Stimulated activated CD8-positive, alpha-beta memory T cell treated with anti-CD3 and anti-CD28 coated beads, Interleukin-2, amount 100 ng/mL, for 1 hour (primary cell): ENCODE measurements at regions not wholly inside any gene's neighbourhood (a gene's known extent, or its start where the extent isn't known, plus 50 kb on each side); places are given as distances from the start of the nearest gene placed in this dataset.
"Not testable (repeated sequence)": the region's sequence is repeated elsewhere in the genome, so short reads cannot be mapped to it uniquely, and the experiment has no call there.

ENCODE experiments used
- DNase-seq, 2 donors: peaks; one replicate each; pipeline ENCODE4 v3.0.0-alpha.2; 2020; ENCODE audit warnings: low read depth in 2 of 2

DNA sequence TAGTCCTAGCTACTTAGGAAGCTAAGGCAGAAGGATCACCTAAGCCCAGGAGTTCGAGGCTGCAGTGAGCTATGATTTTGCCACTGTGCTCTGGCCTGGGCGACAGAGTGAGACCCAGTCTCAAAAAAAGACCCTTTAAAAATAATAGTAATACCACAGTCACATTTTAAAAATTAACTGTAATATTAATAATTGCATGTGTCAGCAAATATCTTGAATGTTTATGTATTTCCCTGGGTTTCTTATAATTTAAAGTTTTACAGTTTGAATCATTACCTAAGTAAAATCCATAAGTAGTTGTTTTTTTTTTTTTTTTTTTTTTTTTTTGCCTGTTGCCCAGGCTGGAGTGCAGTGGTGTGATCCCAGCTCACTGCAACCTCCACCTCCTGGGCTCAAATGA is 69.2 kb downstream of the LYZL2 start:
- DNase-seq: no peak

DNA sequence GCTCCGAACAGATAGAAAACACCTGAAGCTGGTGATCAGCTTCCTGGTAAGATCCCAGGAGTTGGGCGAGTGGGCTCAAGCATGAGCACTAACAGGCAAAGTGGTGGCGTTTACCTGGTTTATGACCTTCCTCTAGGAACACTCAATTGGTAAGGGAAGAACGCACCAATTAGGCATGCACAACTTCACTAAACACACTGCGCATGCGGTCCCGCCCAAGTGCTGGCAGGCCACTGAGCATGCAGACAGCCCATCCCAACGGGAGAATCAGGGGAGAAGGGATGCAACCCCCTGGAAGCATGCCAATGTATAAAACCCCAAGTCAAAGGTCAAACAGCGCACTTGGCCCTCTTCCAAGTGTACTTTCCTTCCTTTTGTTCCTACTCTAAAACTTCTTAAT is 70.4 kb downstream of the LYZL2 start:
- no peak for DNase-seq

DNA sequence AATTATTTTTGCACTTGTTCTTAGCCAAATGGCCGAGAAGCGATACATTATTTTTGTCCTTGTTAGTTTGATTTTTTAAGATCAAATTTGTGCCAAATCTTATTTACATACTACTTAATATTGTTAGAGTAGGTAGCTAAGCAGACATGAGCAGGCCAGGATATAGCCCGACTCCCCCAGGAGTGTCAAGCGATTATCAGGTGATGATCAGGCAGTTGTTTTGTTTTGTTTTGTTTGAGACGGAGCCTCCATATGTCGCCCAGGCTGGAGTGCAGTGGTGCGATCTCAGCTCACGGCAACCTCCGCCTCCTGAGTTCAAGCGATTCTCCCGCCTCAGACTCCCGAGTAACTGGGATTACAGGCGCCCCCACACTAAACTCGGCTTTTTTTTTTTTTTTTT is 71.1 kb downstream of the LYZL2 start:
- no peak for DNase-seq

DNA sequence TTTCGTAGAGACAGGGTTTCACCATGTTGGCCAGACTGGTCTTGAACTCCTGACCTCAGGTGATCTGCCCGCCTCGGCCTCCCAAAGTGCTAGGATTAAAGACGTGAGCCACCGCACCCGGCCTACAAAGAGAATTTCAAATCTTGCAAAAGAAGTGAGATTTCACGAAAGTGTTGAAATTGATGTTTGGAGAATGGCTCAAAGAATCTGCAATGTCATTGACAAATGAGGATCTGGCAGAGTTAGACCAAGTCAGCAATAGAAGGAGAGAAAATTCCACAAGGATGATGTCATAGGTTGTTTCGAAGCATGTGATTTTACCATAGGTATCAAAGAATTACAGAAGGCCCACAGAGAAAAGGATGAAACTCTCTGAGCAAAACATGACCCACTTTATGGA is 71.7 kb downstream of the LYZL2 start:
- DNase-seq: no peak

DNA sequence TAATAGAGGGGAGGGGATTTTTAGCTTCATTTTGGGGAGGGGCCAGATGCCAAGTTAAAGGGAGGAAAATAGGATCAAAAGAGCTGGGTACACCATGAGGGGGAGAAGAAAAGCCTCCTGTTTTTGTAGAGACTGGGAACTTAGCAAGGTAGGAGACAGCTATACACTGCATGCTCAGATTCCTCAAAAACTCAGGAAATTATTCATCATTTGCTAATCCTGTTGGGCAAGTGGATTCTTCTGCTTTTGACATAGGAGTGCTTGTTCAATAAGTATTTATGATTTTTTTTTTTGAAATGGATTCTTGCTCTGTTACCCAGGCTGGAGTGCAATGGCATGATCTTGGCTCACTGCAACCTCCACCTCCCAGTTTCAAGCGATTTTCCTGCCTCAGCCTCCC is 73.4 kb downstream of the LYZL2 start:
- DNase-seq: no peak

DNA sequence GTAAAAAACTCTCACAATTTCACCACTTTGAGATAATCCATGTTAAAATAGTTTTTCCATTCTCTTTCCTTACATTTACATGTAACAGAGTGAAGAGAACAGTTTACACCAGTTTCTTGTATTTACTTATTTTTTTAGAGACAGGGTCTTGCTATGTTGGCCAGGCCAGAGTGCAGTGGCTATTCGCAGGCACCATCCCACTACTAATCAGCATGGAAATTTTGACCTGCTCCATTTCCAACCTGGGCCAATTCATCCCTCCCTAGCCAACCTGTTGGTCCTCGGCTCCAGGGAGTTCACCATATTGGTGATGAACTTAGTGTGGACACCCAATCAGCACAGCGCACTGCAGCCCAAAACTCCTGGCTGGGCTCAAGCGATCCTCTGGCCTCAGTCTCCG is 74.1 kb downstream of the LYZL2 start:
- DNase-seq: no peak

DNA sequence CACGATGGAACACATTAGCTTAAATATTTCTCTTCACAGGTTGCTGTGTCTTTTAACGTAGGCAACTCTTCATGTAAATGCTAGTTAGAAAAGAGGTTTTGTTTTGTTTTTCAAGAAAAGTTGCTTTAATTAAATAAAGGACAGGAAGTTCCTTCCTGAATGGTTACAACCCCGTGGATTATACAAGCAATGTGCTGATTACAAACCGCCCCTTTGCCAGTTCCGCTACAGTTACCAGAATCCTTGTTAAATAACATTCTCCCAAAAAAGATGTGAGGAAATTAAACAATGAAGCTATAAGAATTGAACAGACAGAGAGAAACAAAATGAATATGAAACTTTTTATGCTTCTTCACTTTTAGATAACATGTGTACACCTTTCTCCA is 75.1 kb downstream of the LYZL2 start:
- DNase-seq: no peak

DNA sequence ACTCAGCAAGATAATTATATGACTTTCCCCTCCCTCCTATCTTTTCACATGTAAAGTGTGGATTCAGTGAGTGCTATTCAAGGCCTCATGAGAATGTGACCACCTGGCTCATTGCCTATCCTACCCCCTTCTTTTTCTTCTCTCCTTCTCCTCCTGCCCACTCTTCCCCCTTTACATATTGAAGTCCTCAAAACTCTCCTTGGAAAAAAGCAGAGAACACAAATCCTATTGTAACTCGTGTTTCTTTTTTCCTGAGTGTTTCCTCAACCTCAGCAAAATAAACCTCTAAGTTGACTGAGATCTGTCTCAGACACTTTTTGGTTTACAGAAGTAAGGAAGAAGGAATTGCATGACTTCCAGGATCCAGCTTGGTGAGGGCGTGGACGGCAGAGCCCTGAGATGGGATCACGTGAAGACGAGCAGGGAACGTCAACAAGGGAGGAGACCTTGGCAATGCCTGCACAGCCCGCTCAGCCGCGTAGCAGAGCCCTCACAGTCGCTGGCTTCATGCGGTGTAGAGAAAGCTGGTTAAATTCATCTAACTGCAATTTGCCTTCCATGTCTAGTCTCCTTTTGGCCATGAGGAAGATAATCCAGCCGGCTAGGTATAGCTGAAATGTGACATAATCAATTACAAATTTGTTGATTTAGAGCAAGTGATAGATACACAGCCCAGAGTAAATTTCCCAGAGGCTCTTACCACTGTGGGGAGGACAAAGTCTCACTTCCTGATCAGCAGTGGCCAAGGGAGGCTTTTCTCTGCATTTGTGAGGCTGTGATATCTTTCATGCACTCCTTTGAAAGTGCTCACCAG is 75.7 kb downstream of the LYZL2 start:
- DNase-seq: no peak

DNA sequence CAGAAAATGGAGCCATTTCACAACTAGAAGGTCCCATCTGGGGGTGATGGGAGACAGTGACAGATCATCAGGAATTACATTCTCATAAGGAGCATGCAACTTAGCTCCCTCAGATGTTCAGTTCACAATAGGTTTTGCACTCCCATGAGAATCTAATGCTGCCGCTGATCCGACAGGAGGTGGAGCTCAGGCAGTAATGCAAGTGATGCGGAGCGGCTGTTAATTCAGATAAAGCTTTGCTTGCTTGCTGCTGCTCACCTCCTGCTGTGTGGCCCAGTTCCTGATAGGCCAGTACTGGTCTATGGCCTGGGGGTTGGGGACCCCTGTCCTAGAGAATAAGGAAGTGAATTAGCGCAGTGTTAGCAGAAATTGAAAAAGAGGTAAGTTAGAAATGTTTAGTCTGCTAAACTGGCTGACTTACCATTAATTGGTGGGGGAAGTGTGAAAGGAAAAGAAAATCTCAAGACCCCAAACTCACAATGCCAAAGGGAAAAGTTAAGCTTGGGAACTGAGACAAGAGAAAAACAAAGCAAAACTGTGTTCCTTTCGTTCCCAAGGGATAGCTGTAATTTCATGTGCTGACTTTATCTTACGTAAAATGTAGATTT is 76.4 kb downstream of the LYZL2 start:
- DNase-seq: no peak

DNA sequence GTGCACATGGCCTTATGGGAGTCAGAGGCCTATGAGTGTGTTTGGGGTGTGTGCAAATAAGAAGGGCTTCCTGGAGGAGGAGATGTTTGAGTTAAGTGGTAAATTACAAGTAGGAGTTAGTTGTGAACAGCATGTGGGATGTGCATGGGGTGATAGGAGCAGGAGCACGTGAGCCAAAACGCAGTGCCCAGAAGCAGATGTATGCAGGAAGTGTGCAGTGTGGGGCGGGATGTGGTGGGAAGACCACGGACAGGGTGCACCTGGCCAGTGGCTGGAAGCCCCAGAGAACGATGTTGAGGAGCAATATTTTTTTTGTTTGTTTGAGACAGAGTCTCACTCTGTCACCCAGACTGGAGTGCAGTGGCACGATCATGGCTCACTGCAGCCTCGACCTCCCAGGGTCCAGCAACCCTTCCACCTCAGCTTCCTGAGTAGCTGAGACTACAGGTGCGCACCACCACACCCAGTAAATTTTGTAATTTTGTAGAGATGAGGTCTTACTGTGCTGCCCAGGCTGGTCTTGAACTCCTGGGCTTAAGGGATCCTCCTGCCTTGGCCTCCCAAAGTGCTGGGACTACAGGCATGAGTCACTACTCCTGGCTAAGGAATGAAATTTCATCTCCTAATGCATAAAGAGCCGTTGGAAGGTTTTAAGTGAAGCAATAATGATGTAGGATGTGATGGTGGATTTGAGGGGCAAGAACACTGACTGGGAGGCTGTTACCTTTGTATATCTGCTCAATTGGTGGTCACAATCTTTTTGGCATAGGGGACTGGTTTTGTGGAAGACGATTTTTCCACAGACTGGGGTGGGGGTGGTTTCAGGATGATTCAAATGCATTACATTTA is 78.4 kb downstream of the LYZL2 start:
- no peak for DNase-seq

DNA sequence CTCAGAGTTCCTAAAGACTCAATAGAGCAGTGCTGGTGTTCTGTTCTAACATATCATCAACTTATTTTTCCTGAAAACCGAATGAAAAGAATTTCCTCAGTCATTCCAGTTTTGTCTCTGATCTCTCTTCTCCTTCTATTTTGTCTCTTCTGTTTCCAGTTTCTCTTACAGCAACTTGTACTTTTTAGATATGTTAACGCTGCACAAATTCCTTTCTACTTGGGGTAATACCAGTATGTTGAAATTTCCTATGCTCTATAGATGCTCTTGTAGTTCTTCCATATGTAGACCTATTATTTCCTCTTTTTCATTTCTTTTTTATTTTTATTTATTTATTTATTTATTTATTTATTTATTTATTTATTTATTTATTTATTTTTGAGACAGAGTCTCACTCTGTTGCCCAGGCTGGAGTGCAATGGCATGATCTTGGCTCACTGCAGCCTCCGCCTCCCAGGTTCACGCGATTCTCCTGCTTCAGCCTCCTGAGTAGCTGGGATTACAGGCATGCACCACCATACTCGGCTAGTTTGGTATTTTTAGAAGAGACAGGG is 80.3 kb downstream of the LYZL2 start:
- DNase-seq: not testable (repeated sequence)

DNA sequence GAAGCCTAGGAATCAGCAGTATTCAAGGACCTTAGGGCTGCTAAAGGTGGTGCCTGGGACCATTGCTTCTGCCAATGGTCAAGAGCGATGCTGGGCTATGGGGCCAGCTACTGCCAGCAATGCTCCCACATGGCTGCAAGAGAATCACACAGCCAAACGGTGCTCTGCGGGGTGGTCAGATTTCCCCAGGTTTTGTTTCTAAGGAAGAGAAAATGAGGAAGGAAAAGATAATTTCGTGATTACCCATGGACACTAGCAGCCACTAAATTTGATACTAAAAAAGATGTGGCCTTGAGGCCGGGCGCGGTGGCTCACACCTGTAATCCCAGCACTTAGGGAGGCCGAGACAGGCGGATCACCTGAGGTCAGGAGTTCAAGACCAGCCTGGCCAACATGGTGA is 83.0 kb downstream of the LYZL2 start:
- no peak for DNase-seq

DNA sequence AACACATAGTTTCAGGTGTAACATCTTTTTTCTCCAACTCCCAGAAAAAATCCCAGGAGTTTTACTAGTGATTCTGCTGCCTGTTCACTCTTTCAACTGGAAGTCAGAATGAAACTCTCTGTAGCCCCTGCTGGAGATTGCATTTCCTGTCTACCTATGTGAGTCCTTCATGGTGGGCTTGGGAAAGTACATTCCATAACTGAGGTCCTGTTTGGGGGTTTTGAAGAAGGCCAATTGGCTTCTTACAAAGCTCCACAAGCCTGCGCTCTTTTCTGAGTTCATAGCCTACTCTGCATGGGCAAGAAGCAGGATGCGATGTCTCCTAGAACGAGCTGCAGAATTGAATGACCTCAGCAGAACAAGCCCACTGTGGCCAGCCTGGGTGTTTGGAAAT is 86.7 kb downstream of the LYZL2 start:
- DNase-seq: no peak

DNA sequence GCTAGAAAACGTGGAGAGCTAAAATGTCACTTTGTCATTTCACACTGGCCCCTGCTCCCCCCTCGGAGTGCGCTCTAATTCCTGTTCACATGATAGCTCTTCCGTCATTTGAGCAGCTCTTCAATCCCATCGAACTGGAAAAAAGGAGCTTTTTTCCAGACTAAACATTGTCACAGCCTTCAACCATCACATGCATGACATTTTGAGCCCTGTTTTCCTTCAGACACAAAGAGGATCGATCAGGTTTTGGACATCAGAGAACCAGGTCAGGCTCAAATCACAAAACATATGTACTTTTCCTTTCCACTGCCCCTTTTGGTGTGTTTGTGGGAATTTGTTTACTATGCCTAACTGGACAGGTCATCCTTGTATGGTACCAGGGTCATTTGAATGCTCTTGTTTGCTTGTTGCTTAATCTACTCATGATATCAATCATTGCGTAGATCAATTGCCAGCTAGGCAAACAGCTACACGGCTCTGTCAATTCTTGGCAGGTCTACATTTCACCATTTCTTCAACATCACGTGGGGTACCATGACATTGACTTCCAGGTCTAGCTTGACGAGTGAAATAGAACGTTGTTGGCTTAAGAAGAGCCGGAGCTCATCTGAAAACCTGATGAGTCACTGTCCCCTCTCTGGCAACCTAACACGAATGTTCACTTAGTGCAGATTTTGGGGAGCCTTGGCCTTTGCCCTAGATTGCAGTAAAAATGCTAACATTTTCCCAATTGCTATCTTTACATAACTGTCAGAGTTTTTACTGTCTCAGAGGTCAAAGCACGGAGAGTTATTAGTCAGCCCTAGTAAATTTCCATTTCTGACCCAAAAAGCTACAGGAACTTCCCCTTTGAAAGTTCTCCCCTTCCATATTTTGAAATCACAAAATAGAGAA is 87.3 kb downstream of the LYZL2 start:
- DNase-seq: no peak

DNA sequence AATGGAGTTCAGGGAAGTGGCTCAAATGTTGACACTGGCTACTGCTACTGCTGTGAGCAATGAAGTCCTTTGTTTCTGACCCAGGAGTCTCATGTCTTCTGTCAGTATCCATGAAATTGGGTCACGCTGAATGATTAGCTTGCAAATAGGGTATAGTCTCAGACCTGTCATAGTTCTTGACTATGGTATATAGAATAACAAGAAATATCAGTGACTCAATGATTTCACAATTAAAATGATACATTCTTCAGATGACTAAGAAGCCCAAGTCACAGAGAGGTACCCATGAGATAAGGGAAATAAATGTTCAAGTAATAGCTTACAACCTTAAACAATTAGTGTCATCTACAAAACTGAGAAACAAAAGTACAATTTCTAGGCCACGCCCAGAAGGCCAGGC is 89.3 kb downstream of the LYZL2 start:
- no peak for DNase-seq

DNA sequence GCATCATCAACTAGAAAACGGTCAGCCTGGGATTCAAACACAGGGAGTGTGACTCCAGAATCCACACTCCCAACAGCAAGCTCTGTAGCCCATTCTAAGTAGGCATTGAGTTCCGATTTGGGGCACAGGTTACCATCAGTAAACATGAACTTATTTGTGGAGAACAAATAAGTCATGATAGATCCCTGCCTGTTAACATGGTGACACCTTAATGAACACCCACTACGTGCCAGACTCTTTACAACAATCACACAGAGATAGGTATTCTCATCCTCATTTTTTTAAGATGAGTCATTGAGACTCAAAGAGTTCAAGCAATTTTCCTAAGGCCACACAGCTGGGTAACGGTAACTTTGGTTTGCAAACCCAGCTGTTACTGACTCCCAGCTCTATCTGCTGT is 91.5 kb downstream of the LYZL2 start:
- DNase-seq: no peak

DNA sequence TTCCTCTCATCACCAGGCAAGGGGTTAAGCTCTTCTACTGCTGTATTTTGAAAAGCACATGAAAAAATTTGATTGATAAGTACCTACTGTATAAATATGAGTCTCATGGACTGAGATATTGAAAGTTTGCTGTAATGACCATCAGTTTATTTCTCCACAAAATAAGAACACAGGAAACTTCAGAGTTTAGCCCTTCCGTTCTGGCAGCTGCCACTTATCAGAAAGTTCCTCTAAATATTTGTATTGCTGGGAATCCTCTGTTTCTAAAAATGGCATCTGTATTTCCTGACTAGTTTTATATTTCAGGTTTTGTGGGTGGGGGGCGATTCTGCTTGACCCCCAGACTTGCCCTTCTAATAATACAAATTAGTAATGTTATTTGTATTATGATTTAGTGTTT is 92.0 kb downstream of the LYZL2 start:
- no peak for DNase-seq

DNA sequence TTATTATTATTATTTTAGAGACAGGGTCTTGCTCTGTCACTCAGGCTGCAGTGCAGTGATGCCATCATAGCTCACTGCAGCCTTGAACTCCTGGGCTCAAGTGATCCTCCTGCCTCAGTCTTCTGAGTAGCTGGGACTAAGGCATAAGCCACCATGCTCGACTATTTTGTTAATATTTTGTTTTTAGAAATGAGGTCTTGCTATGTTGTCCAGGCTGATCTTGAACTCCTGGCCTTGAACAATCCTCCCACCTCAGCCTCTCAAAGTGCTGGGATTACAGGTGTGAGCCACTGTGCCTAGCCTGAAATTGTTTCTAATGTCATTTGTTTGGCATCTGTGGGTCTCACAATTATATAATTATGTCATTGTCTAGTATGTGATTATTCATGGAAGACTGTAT is 92.4 kb downstream of the LYZL2 start:
- not testable (repeated sequence) for DNase-seq

DNA sequence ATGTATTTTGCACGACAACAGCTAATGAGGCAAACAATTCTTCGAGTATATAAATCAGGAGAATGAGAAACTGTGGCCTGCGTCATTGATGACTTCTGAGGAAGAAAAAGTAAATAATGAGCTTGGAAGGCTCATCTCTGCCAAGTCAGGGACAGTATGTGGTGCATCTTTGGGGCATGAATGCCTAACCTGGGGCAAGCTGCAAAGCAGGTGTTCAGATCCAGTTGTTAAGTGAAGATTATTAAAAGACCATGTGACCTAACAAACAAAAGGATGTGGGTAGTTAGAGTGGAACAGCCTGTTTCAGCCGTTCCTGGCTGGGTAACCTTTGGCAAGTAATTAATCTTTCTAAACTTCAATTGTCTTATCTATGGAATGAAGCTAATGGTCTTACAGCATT is 93.0 kb downstream of the LYZL2 start:
- no peak for DNase-seq

DNA sequence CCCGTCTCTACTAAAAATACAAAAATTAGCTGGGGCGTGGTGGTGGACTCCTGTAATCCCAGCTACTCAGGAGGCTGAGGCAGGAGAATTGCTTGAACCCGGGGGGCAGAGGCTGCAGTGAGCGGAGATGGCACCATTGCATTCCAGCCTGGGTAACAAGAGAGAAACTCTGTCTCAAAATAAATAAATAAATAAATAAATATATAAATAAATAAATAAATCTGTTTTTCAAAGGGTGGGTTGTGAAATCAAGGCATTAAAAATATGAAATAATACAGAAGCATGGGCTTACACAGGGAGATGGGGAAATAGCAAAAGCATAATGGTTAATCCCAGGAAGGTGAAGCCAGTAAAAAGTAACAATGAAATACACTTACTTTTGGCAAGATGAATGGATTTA is 93.9 kb downstream of the LYZL2 start:
- DNase-seq: no peak

DNA sequence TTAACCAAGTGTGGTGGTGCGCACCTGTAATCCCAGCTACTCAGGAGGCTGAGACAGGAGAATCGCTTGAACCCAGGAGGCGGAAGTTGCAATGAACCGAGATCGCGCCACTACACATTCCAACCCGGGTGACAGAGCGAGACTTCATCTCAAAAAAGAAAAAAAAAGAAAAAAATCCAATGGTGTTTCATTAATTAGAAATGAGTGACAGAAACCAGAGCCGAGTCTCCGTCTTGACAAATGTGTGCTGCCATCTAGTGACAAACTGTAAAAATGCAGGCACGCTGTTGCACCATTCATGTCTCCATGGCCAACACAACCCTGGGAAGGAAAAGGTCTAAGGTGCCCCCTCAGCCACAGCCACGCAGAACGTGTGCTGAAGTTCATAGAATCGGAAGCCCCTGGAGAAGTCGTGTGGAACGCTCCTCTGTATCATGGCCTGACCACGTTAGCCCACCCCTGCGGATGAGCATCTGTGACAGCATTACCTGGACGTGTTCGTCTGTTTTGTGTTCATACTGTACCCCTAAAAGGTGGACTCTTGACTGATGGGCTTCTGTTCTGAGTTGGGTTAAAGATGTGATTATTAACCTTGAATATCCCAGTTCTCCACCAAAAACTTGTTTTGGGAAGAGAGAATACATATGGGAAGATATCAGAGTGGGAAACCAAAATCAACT is 94.9 kb downstream of the LYZL2 start:
- peak; percentile 31 to 42 for DNase-seq
